ENCODE measurements at regions not wholly inside any gene's neighbourhood (a gene's known extent, or its start where the extent isn't known, plus 50 kb on each side); places are given as distances from the start of the nearest gene placed in this dataset.

- Histone ChIP-seq H4K20me1 (ENCODE audit: insufficient read depth) (no peaks in the 10 kb centered on the region), H3K9ac (no peak overlapping the region), H3K4me3 (ENCODE audit: low read depth in 2 of 2, low read length in 1 of 2) (no peak overlapping the region), H3K9me3 (no peaks in the 10 kb centered on the region), H3K27me3 (ENCODE audit: insufficient read depth) (no peaks in the 10 kb centered on the region), H3K4me1 (ENCODE audit: control insufficient read depth in 1 of 2, insufficient read depth in 2 of 2, low read depth in 1 of 2, low read length in 1 of 2) (peaks cover 0 to 19% of the 10 kb centered on the region in 2 experiments; a peak in 2 of 4 replicates), H3K27ac (ENCODE audit: low read depth in 2 of 2, low read length in 1 of 2) (no peak overlapping the region), H3K9me2 (no peaks in the 10 kb centered on the region), H3K36me3 (replicated peaks in 1 of 2; ENCODE audit: control insufficient read depth in 1 of 2, insufficient read depth in 2 of 2, low read length in 1 of 2) (no peaks in the 10 kb centered on the region), H2AFZ (ENCODE audit: low read depth) (no peak overlapping the region), H3K4me2 (no peak overlapping the region), H3K79me2 (ENCODE audit: insufficient read depth) (no peaks in the 10 kb centered on the region), H3F3A (replicated peaks; ENCODE audit: insufficient read depth) (peaks cover 31% of the 10 kb centered on the region)
- ChIA-PET CTCF (interaction anchor here (0.6 kb wide), 1 partner anchor 10 kb away, joined by 4 read pairs; no protein-coding TSS in a partner anchor), POLR2A (no interaction called here)
- TF ChIP-seq FOXM1 (IDR thresholded peaks at IDR 0.05; ENCODE audit: low read depth) (no peak), IRF3 (IDR thresholded peaks at IDR 0.05; ENCODE audit: low read depth, low read length) (no peak), JUND (IDR thresholded peaks at IDR 0.05) (no peak), ZBTB33 (IDR thresholded peaks at IDR 0.05; ENCODE audit: borderline replicate concordance, low read depth) (no peak)
- WGBS (ENCODE audit: low lambda C conversion rate): 61% methylated on average over 3 of the region's 3 CpGs
- DNase-seq: no peak
These were observed 128.6 kb downstream of the RIPK4 start for GRCh38 chr21:41638201-41638790.

DNA sequence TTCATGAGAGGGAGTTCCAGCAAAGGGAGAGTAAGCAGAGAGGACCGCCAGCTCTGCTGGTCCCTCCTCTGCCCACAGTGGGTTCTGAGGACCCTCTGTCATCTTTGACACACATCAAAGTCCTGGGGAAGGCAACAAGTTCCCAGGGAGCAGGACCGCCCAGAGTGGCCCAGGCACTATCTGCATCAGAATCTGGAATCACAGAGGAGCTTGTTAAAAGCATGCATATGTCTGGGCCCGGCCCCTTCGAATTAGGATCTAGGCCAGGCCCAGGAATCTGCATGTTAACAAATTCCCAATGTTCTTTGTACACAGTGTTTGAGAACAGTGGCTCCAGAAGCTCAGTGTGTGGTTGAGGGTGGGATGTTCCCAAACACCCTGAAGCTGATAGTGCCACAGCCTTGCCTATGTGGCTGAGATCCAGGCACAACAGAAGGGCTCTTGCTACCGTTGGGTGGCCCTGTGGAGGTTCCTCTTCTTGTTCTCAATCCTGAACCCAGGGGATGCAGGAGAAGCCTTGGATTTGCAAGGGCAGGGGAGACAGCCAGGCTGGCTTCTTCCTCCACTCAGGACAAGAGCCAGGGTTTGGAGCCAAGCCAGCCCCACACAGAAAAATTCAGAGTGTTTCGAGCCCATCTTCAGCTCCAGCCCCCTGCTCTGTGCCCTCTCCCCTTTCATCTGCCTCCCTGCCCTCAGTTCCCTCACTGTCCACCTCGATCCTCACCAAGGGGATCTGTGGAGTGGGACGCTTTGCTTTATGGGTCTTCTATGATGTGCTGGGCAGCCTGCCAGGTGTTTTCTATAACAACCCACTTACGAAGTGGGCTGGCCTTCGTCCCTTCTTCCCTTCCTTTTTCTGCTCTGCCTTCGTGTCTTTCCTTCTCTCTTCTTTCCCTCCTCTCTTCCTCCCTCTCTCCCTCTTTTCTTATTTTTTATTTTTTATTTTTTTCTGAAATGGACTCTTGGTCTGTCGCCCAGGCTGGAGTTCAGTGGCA lies 129.0 kb upstream of the TMPRSS2 start:
- Histone ChIP-seq H3K79me2 (ENCODE audit: insufficient read depth) (no peaks in the 10 kb centered on the region), H3K4me1 (ENCODE audit: control insufficient read depth in 1 of 2, insufficient read depth in 2 of 2, low read depth in 1 of 2, low read length in 1 of 2) (peaks cover 0 to 12% of the 10 kb centered on the region in 2 experiments; a peak in 2 of 4 replicates), H4K20me1 (ENCODE audit: insufficient read depth) (no peaks in the 10 kb centered on the region), H3K9me2 (no peaks in the 10 kb centered on the region), H3K27ac (ENCODE audit: low read depth in 2 of 2, low read length in 1 of 2) (no peak overlapping the region), H3K9me3 (no peaks in the 10 kb centered on the region), H2AFZ (ENCODE audit: low read depth) (no peak overlapping the region), H3K9ac (no peak overlapping the region), H3K36me3 (replicated peaks in 1 of 2; ENCODE audit: control insufficient read depth in 1 of 2, insufficient read depth in 2 of 2, low read length in 1 of 2) (no peaks in the 10 kb centered on the region), H3K4me3 (ENCODE audit: low read depth in 2 of 2, low read length in 1 of 2) (no peak overlapping the region), H3K27me3 (ENCODE audit: insufficient read depth) (no peaks in the 10 kb centered on the region), H3F3A (replicated peaks; ENCODE audit: insufficient read depth) (peaks cover 19% of the 10 kb centered on the region), H3K4me2 (no peak overlapping the region)
- ChIA-PET POLR2A (no interaction called here), CTCF (no interaction called here)
- no peak for DNase-seq
- WGBS (ENCODE audit: low lambda C conversion rate): 88% methylated on average over 11 of the region's 12 CpGs
- TF ChIP-seq TAF1 (IDR thresholded peaks at IDR 0.05; ENCODE audit: borderline replicate concordance, low read depth, low read length) (no peak), SMC3 (IDR thresholded peaks at IDR 0.05; ENCODE audit: low read depth, low read length) (no peak), NRF1 (IDR thresholded peaks at IDR 0.05; ENCODE audit: low read depth, low read length) (no peak), RAD21 (IDR thresholded peaks at IDR 0.05; ENCODE audit: low read length) (no peak), RCOR1 (IDR thresholded peaks at IDR 0.05; ENCODE audit: low read length) (no peak), IRF3 (IDR thresholded peaks at IDR 0.05; ENCODE audit: low read depth, low read length) (no peak), ELF1 (IDR thresholded peaks at IDR 0.05) (no peak), MEF2A (IDR thresholded peaks at IDR 0.05; ENCODE audit: borderline replicate concordance, low read depth) (no peak), YY1 (IDR thresholded peaks at IDR 0.05; ENCODE audit: low read depth) (no peak), JUND (IDR thresholded peaks at IDR 0.05) (no peak), MAX (IDR thresholded peaks at IDR 0.05; ENCODE audit: low read depth) (no peak), FOSL2 (IDR thresholded peaks at IDR 0.05; ENCODE audit: borderline replicate concordance, low read depth) (no peak)
- TF ChIP-seq, protein P1, sequence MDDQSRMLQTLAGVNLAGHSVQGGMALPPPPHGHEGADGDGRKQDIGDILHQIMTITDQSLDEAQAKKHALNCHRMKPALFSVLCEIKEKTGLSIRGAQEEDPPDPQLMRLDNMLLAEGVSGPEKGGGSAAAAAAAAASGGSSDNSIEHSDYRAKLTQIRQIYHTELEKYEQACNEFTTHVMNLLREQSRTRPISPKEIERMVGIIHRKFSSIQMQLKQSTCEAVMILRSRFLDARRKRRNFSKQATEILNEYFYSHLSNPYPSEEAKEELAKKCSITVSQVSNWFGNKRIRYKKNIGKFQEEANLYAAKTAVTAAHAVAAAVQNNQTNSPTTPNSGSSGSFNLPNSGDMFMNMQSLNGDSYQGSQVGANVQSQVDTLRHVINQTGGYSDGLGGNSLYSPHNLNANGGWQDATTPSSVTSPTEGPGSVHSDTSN (IDR thresholded peaks at IDR 0.05): no peak

Measured in SK-N-SH (cell line).